A549 (cell line): ENCODE measurements at regions not wholly inside any gene's neighbourhood (a gene's known extent, or its start where the extent isn't known, plus 50 kb on each side); places are given as distances from the start of the nearest gene placed in this dataset.

Experiments
- CTCF ChIP-seq: fragments of >200 bp; sonication (Bioruptor Twin); formaldehyde crosslinking; IDR thresholded peaks from 3 replicates; pipeline ENCODE4 v1.5.1; 2016
- POLR2A ChIP-seq: IDR thresholded peaks from 2 replicates; pipeline ENCODE4 v1.6.1; 2012; ENCODE audit warnings: mild to moderate bottlenecking, low read length
- RCOR1 ChIP-seq: fragments of 150-350 bp; IDR thresholded peaks from 2 replicates; pipeline ENCODE4 v1.6.1; 2014; ENCODE audit warnings: antibody characterized with exemption, low read length, low read depth
- TFCP2L1 ChIP-seq: fragments of 250-450 bp; sonication (Bioruptor Pico); IDR thresholded peaks from 2 replicates; pipeline ENCODE4 v1.5.0; 2021; ENCODE audit warnings: mild to moderate bottlenecking
- USF2 ChIP-seq: fragments of 450-650 bp; IDR thresholded peaks from 2 replicates; pipeline ENCODE4 v1.6.1; 2014; ENCODE audit warnings: antibody characterized with exemption

GRCh38 chr5:89908876-89909275, 500.7 kb downstream of the CETN3 start:
- TF ChIP-seq CTCF = no peak
- no peak for TF ChIP-seq TFCP2L1 (CRISPR knock-in tag)
- no peak for TF ChIP-seq USF2
- TF ChIP-seq RCOR1 = no peak
- no peak for TF ChIP-seq POLR2A
